ENCODE measurements at regions not wholly inside any gene's neighbourhood (a gene's known extent, or its start where the extent isn't known, plus 50 kb on each side); places are given as distances from the start of the nearest gene placed in this dataset.

DNA sequence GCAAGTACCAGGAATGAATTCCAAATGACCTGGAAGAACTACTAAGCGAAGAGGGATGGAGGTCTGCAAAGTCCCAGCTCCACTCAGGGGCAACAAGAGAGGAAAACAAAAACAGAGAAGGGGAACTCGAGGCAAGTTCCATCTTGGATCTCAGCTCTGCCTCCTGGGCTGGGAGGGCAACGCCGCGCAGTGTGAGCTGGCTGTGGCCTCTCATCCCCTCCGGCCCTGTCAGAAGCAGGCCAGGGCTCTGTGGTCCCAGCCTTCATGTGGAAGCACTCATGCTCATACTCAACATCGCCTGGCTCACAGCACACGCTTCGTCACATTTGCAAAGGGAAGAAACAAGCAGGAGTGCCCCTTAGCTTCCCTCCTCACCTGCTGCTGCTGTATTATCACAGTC, 627.9 kb upstream of the MGMT start:
- no peak for TF ChIP-seq EZH2 (IDR thresholded peaks at IDR 0.05)
- TF ChIP-seq, protein P1, sequence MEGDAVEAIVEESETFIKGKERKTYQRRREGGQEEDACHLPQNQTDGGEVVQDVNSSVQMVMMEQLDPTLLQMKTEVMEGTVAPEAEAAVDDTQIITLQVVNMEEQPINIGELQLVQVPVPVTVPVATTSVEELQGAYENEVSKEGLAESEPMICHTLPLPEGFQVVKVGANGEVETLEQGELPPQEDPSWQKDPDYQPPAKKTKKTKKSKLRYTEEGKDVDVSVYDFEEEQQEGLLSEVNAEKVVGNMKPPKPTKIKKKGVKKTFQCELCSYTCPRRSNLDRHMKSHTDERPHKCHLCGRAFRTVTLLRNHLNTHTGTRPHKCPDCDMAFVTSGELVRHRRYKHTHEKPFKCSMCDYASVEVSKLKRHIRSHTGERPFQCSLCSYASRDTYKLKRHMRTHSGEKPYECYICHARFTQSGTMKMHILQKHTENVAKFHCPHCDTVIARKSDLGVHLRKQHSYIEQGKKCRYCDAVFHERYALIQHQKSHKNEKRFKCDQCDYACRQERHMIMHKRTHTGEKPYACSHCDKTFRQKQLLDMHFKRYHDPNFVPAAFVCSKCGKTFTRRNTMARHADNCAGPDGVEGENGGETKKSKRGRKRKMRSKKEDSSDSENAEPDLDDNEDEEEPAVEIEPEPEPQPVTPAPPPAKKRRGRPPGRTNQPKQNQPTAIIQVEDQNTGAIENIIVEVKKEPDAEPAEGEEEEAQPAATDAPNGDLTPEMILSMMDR (IDR thresholded peaks at IDR 0.05), result no peak
- no peak for TF ChIP-seq EZH2phosphoT487 (IDR thresholded peaks at IDR 0.05)
